ENCODE measurements at regions not wholly inside any gene's neighbourhood (a gene's known extent, or its start where the extent isn't known, plus 50 kb on each side); places are given as distances from the start of the nearest gene placed in this dataset.

DNA sequence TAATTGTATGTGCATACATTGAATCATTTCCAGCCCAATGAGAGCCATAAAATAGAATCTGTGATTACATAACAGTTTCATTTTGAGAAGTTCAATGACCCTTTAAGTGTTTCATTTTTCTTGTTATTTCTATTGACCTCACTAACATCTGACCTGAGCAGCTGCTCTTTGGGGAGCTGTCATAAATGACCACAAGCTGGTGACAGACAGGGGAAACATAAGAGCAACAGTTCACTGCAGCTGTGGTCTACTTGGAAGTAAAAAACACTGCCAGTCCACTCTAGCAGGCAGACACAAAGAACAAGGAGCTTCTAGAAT, 265.4 kb downstream of the DTWD2 start:
- DNase-seq (ENCODE audit: insufficient read length) (no peak), FAIRE-seq (peak; percentile 56)
- TF ChIP-seq POLR2A (IDR thresholded peaks at IDR 0.05; ENCODE audit: low read depth, low read length) (no peak), POLR2AphosphoS5 (IDR thresholded peaks at IDR 0.05; ENCODE audit: low read depth, low read length) (no peak), TAF1 (IDR thresholded peaks at IDR 0.05; ENCODE audit: borderline replicate concordance, low read depth, low read length) (no peak)

GRCh38 chr5:118722122-118723020, 266.0 kb downstream of the DTWD2 start:
- no peak for DNase-seq (ENCODE audit: insufficient read length)
- FAIRE-seq, result peak; percentile 82

DNA sequence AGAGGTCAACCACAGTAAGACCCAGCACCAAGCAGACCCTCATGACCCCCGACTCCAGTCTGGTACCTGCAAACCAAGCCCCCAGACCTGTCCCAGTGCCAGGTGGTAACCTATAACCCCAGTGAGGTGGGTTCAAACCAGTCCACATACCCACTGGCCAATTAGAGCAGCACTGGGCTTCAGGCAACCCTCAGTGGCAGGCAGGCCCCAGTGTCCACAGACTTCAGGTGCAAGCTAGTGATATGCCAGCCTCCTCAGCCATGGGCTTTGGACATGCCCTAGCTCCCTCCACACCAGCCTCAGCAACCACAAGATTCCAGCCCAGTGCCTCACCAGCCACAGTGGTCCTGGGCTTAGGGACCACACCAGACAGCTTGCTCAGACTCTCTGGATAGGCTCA, 276.6 kb downstream of the DTWD2 start:
- FAIRE-seq (no peak), DNase-seq (ENCODE audit: insufficient read length) (no peak)
- TF ChIP-seq POLR2AphosphoS5 (IDR thresholded peaks at IDR 0.05; ENCODE audit: low read depth, low read length) (no peak), POLR2A (IDR thresholded peaks at IDR 0.05; ENCODE audit: low read depth, low read length) (no peak), TAF1 (IDR thresholded peaks at IDR 0.05; ENCODE audit: borderline replicate concordance, low read depth, low read length) (no peak)

More at GRCh38 chr5:118722122-118723020, 266.0 kb downstream of the DTWD2 start:
- TF ChIP-seq POLR2A (IDR thresholded peaks at IDR 0.05; ENCODE audit: low read depth, low read length) (no peak), TAF1 (IDR thresholded peaks at IDR 0.05; ENCODE audit: borderline replicate concordance, low read depth, low read length) (no peak)

DNA sequence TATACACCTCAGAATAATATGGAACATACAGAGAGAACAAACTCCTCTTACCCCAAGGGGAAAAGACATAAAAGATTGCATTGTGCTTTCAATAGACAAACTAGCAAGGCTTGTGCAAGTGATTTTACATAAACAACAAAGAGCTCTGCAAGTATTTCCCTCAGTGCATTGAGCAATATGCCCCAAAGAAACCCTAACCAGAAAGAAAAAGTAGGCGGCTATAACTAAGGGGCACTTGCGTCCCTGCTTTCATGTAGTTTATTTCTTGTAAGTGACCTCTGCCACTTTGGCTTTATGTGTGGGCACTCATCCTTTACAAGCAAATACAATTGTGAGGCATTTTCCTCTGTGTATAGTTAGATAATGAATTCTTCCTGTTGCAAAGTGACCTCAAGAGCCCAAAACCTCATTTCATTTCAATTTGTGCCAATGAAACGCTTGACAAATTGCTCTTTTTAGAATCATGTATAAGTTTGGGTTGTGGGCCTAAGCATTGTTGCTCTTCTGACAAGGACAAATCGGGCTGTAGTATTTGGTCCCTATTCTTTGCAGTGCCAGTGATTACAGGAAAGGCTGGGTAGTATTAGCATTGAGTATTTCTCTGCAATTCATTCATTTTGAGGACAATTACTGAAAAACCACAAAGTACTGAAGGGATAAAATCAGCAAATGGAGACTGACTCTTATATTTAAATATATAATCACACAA, 282.2 kb downstream of the DTWD2 start:
- no peak for DNase-seq (ENCODE audit: insufficient read length)
- no peak for FAIRE-seq
- TF ChIP-seq TAF1 (IDR thresholded peaks at IDR 0.05; ENCODE audit: borderline replicate concordance, low read depth, low read length) (no peak), POLR2A (IDR thresholded peaks at IDR 0.05; ENCODE audit: low read depth, low read length) (no peak), POLR2AphosphoS5 (IDR thresholded peaks at IDR 0.05; ENCODE audit: low read depth, low read length) (no peak)

GRCh38 chr5:118703241-118703640, 285.1 kb downstream of the DTWD2 start:
- TF ChIP-seq POLR2AphosphoS5 (IDR thresholded peaks at IDR 0.05; ENCODE audit: low read depth, low read length) (no peak), POLR2A (IDR thresholded peaks at IDR 0.05; ENCODE audit: low read depth, low read length) (no peak), TAF1 (IDR thresholded peaks at IDR 0.05; ENCODE audit: borderline replicate concordance, low read depth, low read length) (no peak)
- DNase-seq (ENCODE audit: insufficient read length) (no peak), FAIRE-seq (no peak)

GRCh38 chr5:118701791-118702190, 286.6 kb downstream of the DTWD2 start:
- no peak for FAIRE-seq
- TF ChIP-seq POLR2AphosphoS5 (IDR thresholded peaks at IDR 0.05; ENCODE audit: low read depth, low read length) (no peak), TAF1 (IDR thresholded peaks at IDR 0.05; ENCODE audit: borderline replicate concordance, low read depth, low read length) (no peak), POLR2A (IDR thresholded peaks at IDR 0.05; ENCODE audit: low read depth, low read length) (no peak)
- no peak for DNase-seq (ENCODE audit: insufficient read length)

DNA sequence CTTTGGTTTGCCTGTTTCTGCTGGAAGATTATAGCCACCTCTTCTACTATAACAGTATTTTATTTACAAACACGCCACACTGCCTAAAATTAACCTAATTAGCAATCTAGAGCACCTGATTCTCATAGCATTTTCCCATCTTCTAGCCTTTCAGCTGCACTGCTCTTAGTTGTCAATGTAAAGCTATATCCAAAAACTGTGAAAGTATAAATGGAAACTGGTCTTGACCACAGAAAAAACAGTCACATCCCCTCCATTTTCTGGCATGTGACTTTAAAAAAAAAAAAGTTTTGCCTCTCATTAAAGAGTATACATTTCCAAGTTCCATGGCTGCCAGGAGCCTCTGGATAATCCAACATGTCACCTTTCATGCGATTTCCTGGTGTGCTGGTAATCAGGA, 287.8 kb downstream of the DTWD2 start:
- TF ChIP-seq TAF1 (IDR thresholded peaks at IDR 0.05; ENCODE audit: borderline replicate concordance, low read depth, low read length), result no peak
- TF ChIP-seq POLR2A (IDR thresholded peaks at IDR 0.05; ENCODE audit: low read depth, low read length), result no peak
- TF ChIP-seq POLR2AphosphoS5 (IDR thresholded peaks at IDR 0.05; ENCODE audit: low read depth, low read length), result no peak
- DNase-seq (ENCODE audit: insufficient read length) (no peak), FAIRE-seq (no peak)

DNA sequence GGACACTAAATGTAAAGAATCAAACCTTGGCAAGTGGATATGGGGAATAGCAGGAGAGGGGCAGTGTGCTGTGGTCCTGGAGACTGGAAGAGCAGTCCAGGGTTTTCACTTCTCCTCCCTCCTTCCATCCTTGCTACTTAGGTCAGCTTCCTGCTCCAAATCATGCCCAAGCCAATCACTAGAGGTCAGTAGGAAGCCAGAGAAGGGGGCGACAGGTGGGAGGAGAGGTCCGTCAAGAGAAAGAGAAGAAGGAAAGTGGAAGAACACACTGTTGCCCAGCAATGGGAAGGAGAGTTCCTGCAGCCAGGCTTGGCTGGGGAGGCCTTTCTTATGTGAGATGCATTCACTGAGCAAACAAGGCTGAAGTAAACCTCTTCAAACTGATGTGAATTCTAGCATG, 289.6 kb downstream of the DTWD2 start:
- FAIRE-seq, result no peak
- DNase-seq (ENCODE audit: insufficient read length), result no peak

GRCh38 chr5:118696076-118696475, 292.3 kb downstream of the DTWD2 start:
- FAIRE-seq, result no peak
- TF ChIP-seq POLR2A (IDR thresholded peaks at IDR 0.05; ENCODE audit: low read depth, low read length) (no peak), TAF1 (IDR thresholded peaks at IDR 0.05; ENCODE audit: borderline replicate concordance, low read depth, low read length) (no peak), POLR2AphosphoS5 (IDR thresholded peaks at IDR 0.05; ENCODE audit: low read depth, low read length) (no peak)
- no peak for DNase-seq (ENCODE audit: insufficient read length)

More for the DNA sequence above, 289.6 kb downstream of the DTWD2 start:
- TF ChIP-seq POLR2A (IDR thresholded peaks at IDR 0.05; ENCODE audit: low read depth, low read length) (no peak), POLR2AphosphoS5 (IDR thresholded peaks at IDR 0.05; ENCODE audit: low read depth, low read length) (no peak), TAF1 (IDR thresholded peaks at IDR 0.05; ENCODE audit: borderline replicate concordance, low read depth, low read length) (no peak)

DNA sequence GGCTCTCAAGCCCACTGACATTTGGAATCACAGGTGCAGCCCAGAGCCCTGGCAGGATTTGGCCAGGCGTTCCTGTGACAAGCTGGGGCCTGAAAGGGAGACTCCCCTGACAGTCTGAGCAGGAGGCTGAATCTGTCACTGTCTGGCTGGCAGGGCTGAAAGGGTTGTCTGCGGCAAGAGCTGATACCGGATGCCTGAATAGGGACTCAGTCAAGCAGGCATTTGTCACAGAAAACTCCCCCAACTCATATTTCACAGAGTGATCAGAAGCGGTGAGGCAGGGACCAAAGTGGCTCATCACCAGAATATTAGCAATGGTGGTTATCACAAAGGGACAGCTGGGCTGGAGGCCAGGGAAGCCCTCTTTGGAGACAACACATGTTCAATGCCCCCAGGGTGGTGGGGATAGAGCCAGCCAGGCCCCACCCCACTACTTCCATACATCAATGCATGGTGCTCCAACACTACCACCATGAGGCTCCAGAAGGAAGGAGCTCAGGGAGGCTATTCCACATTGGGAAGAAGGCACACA, 295.5 kb downstream of the DTWD2 start:
- no peak for TF ChIP-seq TAF1 (IDR thresholded peaks at IDR 0.05; ENCODE audit: borderline replicate concordance, low read depth, low read length)
- TF ChIP-seq POLR2A (IDR thresholded peaks at IDR 0.05; ENCODE audit: low read depth, low read length), result no peak
- DNase-seq (ENCODE audit: insufficient read length) (no peak), FAIRE-seq (peak; percentile 30)

- FAIRE-seq, result no peak
These were observed 300.4 kb downstream of the DTWD2 start for GRCh38 chr5:118687661-118688621.

More at GRCh38 chr5:118687661-118688621, 300.4 kb downstream of the DTWD2 start:
- no peak for TF ChIP-seq POLR2AphosphoS5 (IDR thresholded peaks at IDR 0.05; ENCODE audit: low read depth, low read length)
- DNase-seq (ENCODE audit: insufficient read length), result no peak

Data from GM12892 (cell line).